ENCODE measurements at regions not wholly inside any gene's neighbourhood (a gene's known extent, or its start where the extent isn't known, plus 50 kb on each side); places are given as distances from the start of the nearest gene placed in this dataset.
"Not testable (repeated sequence)": the region's sequence is repeated elsewhere in the genome, so short reads cannot be mapped to it uniquely, and the experiment has no call there.

DNA sequence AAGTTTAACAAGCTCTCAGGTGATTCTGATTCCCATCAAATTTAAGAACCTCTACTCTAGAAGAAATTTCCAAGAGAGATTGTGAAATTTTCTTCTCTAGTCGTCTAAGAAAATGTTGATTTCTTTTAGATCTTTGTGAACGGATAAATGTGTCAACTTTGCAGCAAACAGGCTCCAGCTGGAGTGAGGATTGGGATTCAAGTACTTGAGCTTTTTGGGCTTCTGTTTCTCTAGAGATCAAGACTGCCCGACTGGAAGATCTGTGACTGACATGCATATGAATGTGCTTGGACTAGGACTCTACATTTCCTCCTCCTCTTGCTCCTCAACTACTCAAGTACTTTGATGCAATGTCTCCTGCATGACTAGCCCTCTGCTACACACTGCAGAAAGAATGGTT is 388.3 kb downstream of the TMEM38B start:
- DNase-seq (ENCODE audit: low spot score in 2 of 2) = no peak
- H3K27me3 Mint-ChIP-seq = no peaks in the 10 kb centered on the region
- no peak for ATAC-seq (replicated peaks; ENCODE audit: extremely low read depth, poor library complexity, severe bottlenecking)

GRCh38 chr9:106084702-106085101 is 390.4 kb downstream of the TMEM38B start:
- H3K4me1 Mint-ChIP-seq = no peaks in the 10 kb centered on the region
- H3K27me3 Mint-ChIP-seq = no peaks in the 10 kb centered on the region
- DNase-seq (ENCODE audit: low spot score in 2 of 2) (no peak), ATAC-seq (replicated peaks; ENCODE audit: extremely low read depth, poor library complexity, severe bottlenecking) (no peak)
- H3K9me3 Mint-ChIP-seq = peaks cover 18% of the 10 kb centered on the region
- H3K4me3 Mint-ChIP-seq = no peak overlapping the region
- no peaks in the 10 kb centered on the region for H3K36me3 Mint-ChIP-seq (ENCODE audit: insufficient read depth)
- no peak overlapping the region for H3K27ac Mint-ChIP-seq (ENCODE audit: low read depth)

More for the DNA sequence above, 388.3 kb downstream of the TMEM38B start:
- no peak overlapping the region for H3K4me3 Mint-ChIP-seq
- no peaks in the 10 kb centered on the region for H3K4me1 Mint-ChIP-seq
- H3K27ac Mint-ChIP-seq (ENCODE audit: low read depth) = no peak overlapping the region
- H3K9me3 Mint-ChIP-seq = peaks cover 10% of the 10 kb centered on the region
- H3K36me3 Mint-ChIP-seq (ENCODE audit: insufficient read depth) = no peaks in the 10 kb centered on the region

DNA sequence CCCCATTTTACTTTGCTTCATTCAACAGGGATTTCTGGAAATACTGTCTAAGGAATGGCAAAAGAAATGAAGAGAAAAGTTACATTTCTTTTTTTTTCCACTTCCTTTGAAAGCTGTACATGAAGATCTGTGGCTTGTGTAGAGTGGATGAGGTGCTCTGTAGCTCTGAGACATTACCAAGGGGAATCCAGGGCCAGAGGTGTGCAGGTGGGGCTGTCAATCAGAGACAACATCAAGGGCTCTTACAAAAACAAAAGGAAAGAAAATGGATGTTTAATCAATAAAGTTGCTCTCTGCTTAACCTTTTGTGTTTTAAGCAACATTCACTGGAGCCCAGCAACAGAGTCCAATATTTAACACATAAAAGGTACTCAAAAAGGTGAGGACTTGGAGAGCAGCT is 391.1 kb downstream of the TMEM38B start:
- H3K27me3 Mint-ChIP-seq = no peaks in the 10 kb centered on the region
- no peak for ATAC-seq (replicated peaks; ENCODE audit: extremely low read depth, poor library complexity, severe bottlenecking)
- H3K27ac Mint-ChIP-seq (ENCODE audit: low read depth) = no peak overlapping the region
- H3K4me3 Mint-ChIP-seq = no peak overlapping the region
- peaks cover 20% of the 10 kb centered on the region for H3K9me3 Mint-ChIP-seq
- no peaks in the 10 kb centered on the region for H3K4me1 Mint-ChIP-seq
- DNase-seq (ENCODE audit: low spot score in 2 of 2) = no peak
- no peaks in the 10 kb centered on the region for H3K36me3 Mint-ChIP-seq (ENCODE audit: insufficient read depth)

GRCh38 chr9:106092083-106092482 is 397.7 kb downstream of the TMEM38B start:
- H3K9me3 Mint-ChIP-seq = peaks cover 15% of the 10 kb centered on the region
- H3K4me1 Mint-ChIP-seq = no peaks in the 10 kb centered on the region
- H3K4me3 Mint-ChIP-seq = no peak overlapping the region
- no peaks in the 10 kb centered on the region for H3K27me3 Mint-ChIP-seq
- DNase-seq (ENCODE audit: low spot score in 2 of 2) (no peak), ATAC-seq (replicated peaks; ENCODE audit: extremely low read depth, poor library complexity, severe bottlenecking) (no peak)
- no peak overlapping the region for H3K27ac Mint-ChIP-seq (ENCODE audit: low read depth)
- no peaks in the 10 kb centered on the region for H3K36me3 Mint-ChIP-seq (ENCODE audit: insufficient read depth)

DNA sequence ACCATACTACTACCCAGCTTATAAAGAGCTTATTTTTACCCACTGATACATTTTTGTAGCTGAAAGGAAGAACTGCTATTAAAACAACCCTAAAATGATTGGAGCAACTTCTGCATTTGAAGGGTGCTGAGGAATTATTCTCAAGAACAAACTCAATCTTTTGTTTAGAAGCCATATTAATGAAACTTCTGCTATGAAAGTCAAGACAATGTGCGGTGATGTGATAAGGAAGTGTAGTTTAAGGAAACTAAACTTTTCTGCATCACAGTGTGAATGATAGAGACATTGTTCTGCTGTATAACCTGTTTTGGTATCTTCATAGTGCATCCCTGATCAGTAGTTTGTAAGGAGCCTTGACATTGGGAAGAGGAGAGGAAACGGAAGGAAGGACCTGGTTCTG is 408.5 kb downstream of the TMEM38B start:
- no peaks in the 10 kb centered on the region for H3K4me1 Mint-ChIP-seq
- DNase-seq (ENCODE audit: low spot score in 2 of 2) = no peak
- peaks cover 22% of the 10 kb centered on the region for H3K9me3 Mint-ChIP-seq
- no peaks in the 10 kb centered on the region for H3K36me3 Mint-ChIP-seq (ENCODE audit: insufficient read depth)
- no peak for ATAC-seq (replicated peaks; ENCODE audit: extremely low read depth, poor library complexity, severe bottlenecking)
- H3K27me3 Mint-ChIP-seq = no peaks in the 10 kb centered on the region
- no peak overlapping the region for H3K27ac Mint-ChIP-seq (ENCODE audit: low read depth)
- no peak overlapping the region for H3K4me3 Mint-ChIP-seq

- Mint-ChIP-seq H3K9me3 (peaks cover 28% of the 10 kb centered on the region), H3K4me3 (no peak overlapping the region), H3K27ac (ENCODE audit: low read depth) (no peak overlapping the region), H3K36me3 (ENCODE audit: insufficient read depth) (no peaks in the 10 kb centered on the region), H3K4me1 (no peaks in the 10 kb centered on the region), H3K27me3 (no peaks in the 10 kb centered on the region)
- ATAC-seq (replicated peaks; ENCODE audit: extremely low read depth, poor library complexity, severe bottlenecking) (no peak), DNase-seq (ENCODE audit: low spot score in 2 of 2) (no peak)
These were observed 410.5 kb downstream of the TMEM38B start for GRCh38 chr9:106104887-106105286.

GRCh38 chr9:106106396-106106795 is 412.1 kb downstream of the TMEM38B start:
- Mint-ChIP-seq H3K4me1 (no peaks in the 10 kb centered on the region), H3K4me3 (no peak overlapping the region), H3K9me3 (peaks cover 31% of the 10 kb centered on the region), H3K27me3 (no peaks in the 10 kb centered on the region), H3K27ac (ENCODE audit: low read depth) (no peak overlapping the region), H3K36me3 (ENCODE audit: insufficient read depth) (no peaks in the 10 kb centered on the region)
- ATAC-seq (replicated peaks; ENCODE audit: extremely low read depth, poor library complexity, severe bottlenecking) (no peak), DNase-seq (ENCODE audit: low spot score in 2 of 2) (no peak)

- Mint-ChIP-seq H3K4me1 (no peaks in the 10 kb centered on the region), H3K36me3 (ENCODE audit: insufficient read depth) (no peaks in the 10 kb centered on the region), H3K4me3 (no peak overlapping the region), H3K9me3 (peaks cover 35% of the 10 kb centered on the region), H3K27me3 (no peaks in the 10 kb centered on the region), H3K27ac (ENCODE audit: low read depth) (no peak overlapping the region)
- DNase-seq (ENCODE audit: low spot score in 2 of 2) (no peak), ATAC-seq (replicated peaks; ENCODE audit: extremely low read depth, poor library complexity, severe bottlenecking) (no peak)
These were observed 413.4 kb downstream of the TMEM38B start for GRCh38 chr9:106107716-106108115.

- DNase-seq (ENCODE audit: low spot score in 2 of 2); H3K36me3 Mint-ChIP-seq (ENCODE audit: insufficient read depth); H3K27ac Mint-ChIP-seq (ENCODE audit: low read depth); H3K4me1 Mint-ChIP-seq; H3K4me3 Mint-ChIP-seq; H3K27me3 Mint-ChIP-seq; ATAC-seq (replicated peaks; ENCODE audit: extremely low read depth, poor library complexity, severe bottlenecking): not testable (repeated sequence)
- H3K9me3 Mint-ChIP-seq = peaks cover 30% of the 10 kb centered on the region
These were observed 415.4 kb downstream of the TMEM38B start for GRCh38 chr9:106109706-106110105.

DNA sequence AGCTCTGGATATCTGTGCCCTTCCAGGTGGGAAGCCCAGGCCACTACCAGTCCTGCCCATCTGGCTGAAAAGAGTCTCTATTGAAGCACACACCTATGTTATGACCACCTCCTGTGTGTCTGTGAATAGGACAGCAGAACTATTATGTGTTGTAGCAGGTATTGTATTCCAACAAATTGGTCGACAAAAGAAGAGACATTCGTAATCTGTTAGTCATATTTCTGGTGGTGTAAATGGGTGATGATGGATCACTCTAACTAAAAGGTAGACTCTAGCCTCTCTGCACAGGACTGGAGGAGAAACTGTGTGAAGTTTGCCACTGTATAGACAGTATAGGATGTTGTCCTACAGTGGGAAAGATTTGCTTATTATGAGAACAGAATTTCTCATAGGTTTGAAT is 416.1 kb downstream of the TMEM38B start:
- H3K27me3 Mint-ChIP-seq = no peaks in the 10 kb centered on the region
- no peak overlapping the region for H3K4me3 Mint-ChIP-seq
- no peaks in the 10 kb centered on the region for H3K36me3 Mint-ChIP-seq (ENCODE audit: insufficient read depth)
- H3K4me1 Mint-ChIP-seq = no peaks in the 10 kb centered on the region
- DNase-seq (ENCODE audit: low spot score in 2 of 2) = no peak
- no peak for ATAC-seq (replicated peaks; ENCODE audit: extremely low read depth, poor library complexity, severe bottlenecking)
- H3K9me3 Mint-ChIP-seq = peaks cover 30% of the 10 kb centered on the region
- H3K27ac Mint-ChIP-seq (ENCODE audit: low read depth) = no peak overlapping the region

GRCh38 chr9:106111039-106111730 is 416.8 kb downstream of the TMEM38B start:
- Mint-ChIP-seq H3K9me3 (peaks cover 27% of the 10 kb centered on the region), H3K27ac (ENCODE audit: low read depth) (no peak overlapping the region)
- no peak for DNase-seq (ENCODE audit: low spot score in 2 of 2)

DNA sequence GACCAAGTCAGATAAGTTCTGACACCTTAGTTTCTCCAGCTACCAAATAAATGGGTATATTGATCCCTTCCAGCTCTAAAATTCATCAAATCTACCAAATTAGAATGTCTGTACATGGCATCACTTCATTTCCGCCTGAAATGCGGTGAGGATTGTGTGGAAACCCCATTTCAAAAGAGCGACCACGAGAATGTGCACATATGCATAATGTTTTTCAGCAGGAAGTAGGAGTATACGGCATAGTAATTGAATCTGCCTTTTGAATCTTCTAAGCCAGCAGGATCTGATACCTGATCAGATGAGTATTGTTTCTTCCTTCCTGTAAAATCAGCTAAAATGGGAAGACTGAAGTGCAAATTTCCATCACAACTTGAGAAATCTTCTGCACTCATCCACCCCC is 418.6 kb downstream of the TMEM38B start:
- no peak overlapping the region for H3K27ac Mint-ChIP-seq (ENCODE audit: low read depth)
- peaks cover 25% of the 10 kb centered on the region for H3K9me3 Mint-ChIP-seq
- no peaks in the 10 kb centered on the region for H3K36me3 Mint-ChIP-seq (ENCODE audit: insufficient read depth)
- DNase-seq (ENCODE audit: low spot score in 2 of 2) = no peak
- H3K4me3 Mint-ChIP-seq = no peak overlapping the region
- no peak for ATAC-seq (replicated peaks; ENCODE audit: extremely low read depth, poor library complexity, severe bottlenecking)
- H3K27me3 Mint-ChIP-seq = no peaks in the 10 kb centered on the region
- no peaks in the 10 kb centered on the region for H3K4me1 Mint-ChIP-seq

More at GRCh38 chr9:106111039-106111730, 416.8 kb downstream of the TMEM38B start:
- no peaks in the 10 kb centered on the region for H3K4me1 Mint-ChIP-seq
- H3K4me3 Mint-ChIP-seq = no peak overlapping the region
- H3K27me3 Mint-ChIP-seq = no peaks in the 10 kb centered on the region
- ATAC-seq (replicated peaks; ENCODE audit: extremely low read depth, poor library complexity, severe bottlenecking) = no peak
- H3K36me3 Mint-ChIP-seq (ENCODE audit: insufficient read depth) = no peaks in the 10 kb centered on the region

- DNase-seq (ENCODE audit: low spot score in 2 of 2) = no peak
- Mint-ChIP-seq H3K4me3 (no peak overlapping the region), H3K27ac (ENCODE audit: low read depth) (no peak overlapping the region), H3K27me3 (no peaks in the 10 kb centered on the region), H3K9me3 (peaks cover 25% of the 10 kb centered on the region), H3K4me1 (no peaks in the 10 kb centered on the region), H3K36me3 (ENCODE audit: insufficient read depth) (no peaks in the 10 kb centered on the region)
- no peak for ATAC-seq (replicated peaks; ENCODE audit: extremely low read depth, poor library complexity, severe bottlenecking)
These were observed 424.8 kb downstream of the TMEM38B start for GRCh38 chr9:106119176-106119575.
